Ureter (tissue), 1 donor: ENCODE measurements at regions not wholly inside any gene's neighbourhood (a gene's known extent, or its start where the extent isn't known, plus 50 kb on each side); places are given as distances from the start of the nearest gene placed in this dataset.
"Not testable (repeated sequence)": the region's sequence is repeated elsewhere in the genome, so short reads cannot be mapped to it uniquely, and the experiment has no call there.

Experiments used
- DNase-seq: peaks from one replicate; pipeline ENCODE4 v3.0.0-alpha.2; 2020; ENCODE audit warnings: low spot score
- donor health status: DM: yes; HTN: yes; CAD: no.

GRCh38 chr21:9919446-9919845 is 601.9 kb upstream of the TPTE start:
- DNase-seq: not testable (repeated sequence)

- DNase-seq: not testable (repeated sequence)
Measured at GRCh38 chr21:9943639-9944038, 577.7 kb upstream of the TPTE start.

GRCh38 chr21:9946057-9946456 is 575.3 kb upstream of the TPTE start:
- DNase-seq: not testable (repeated sequence)

- not testable (repeated sequence) for DNase-seq
Measured at GRCh38 chr21:9949510-9950289, 571.7 kb upstream of the TPTE start.

- DNase-seq: not testable (repeated sequence)
Measured at GRCh38 chr21:9950363-9950762, 571.0 kb upstream of the TPTE start.

GRCh38 chr21:9958791-9959190 is 562.6 kb upstream of the TPTE start:
- not testable (repeated sequence) for DNase-seq

- peak; percentile 36 for DNase-seq
Measured at GRCh38 chr21:9959220-9959964, 562.0 kb upstream of the TPTE start.

GRCh38 chr21:9969399-9969798 is 552.0 kb upstream of the TPTE start:
- DNase-seq: peak; percentile 38

GRCh38 chr21:9972018-9972417 is 549.4 kb upstream of the TPTE start:
- not testable (repeated sequence) for DNase-seq

- not testable (repeated sequence) for DNase-seq
Measured at GRCh38 chr21:9978371-9978770, 543.0 kb upstream of the TPTE start.

GRCh38 chr21:9997507-9997906 is 523.9 kb upstream of the TPTE start:
- not testable (repeated sequence) for DNase-seq

GRCh38 chr21:10002762-10003313 is 518.5 kb upstream of the TPTE start:
- DNase-seq: not testable (repeated sequence)

- DNase-seq: not testable (repeated sequence)
Measured at GRCh38 chr21:10005791-10006190, 515.6 kb upstream of the TPTE start.

- DNase-seq: not testable (repeated sequence)
Measured at GRCh38 chr21:10016991-10017390, 504.4 kb upstream of the TPTE start.

- not testable (repeated sequence) for DNase-seq
Measured at GRCh38 chr21:10017757-10018156, 503.6 kb upstream of the TPTE start.

- DNase-seq: not testable (repeated sequence)
Measured at GRCh38 chr21:10021462-10021861, 499.9 kb upstream of the TPTE start.

- not testable (repeated sequence) for DNase-seq
Measured at GRCh38 chr21:10022745-10023144, 498.6 kb upstream of the TPTE start.
